ENCODE measurements at regions not wholly inside any gene's neighbourhood (a gene's known extent, or its start where the extent isn't known, plus 50 kb on each side); places are given as distances from the start of the nearest gene placed in this dataset.
A peak's percentile ranks its signal among the peaks of the same experiment; 100 is the strongest.

- peak in 1 of 5 experiments; percentile 4 for TF ChIP-seq CTCF (IDR thresholded peaks at IDR 0.05)
- TF ChIP-seq EP300 (IDR thresholded peaks at IDR 0.05) = no peak
- no peak for TF ChIP-seq POLR2A (IDR thresholded peaks at IDR 0.05)
Observed at GRCh38 chr10:117860823-117861222, 185.9 kb downstream of the RAB11FIP2 start.
